ENCODE measurements at regions not wholly inside any gene's neighbourhood (a gene's known extent, or its start where the extent isn't known, plus 50 kb on each side); places are given as distances from the start of the nearest gene placed in this dataset.

- peaks cover 18 to 29% of the 10 kb centered on the region in 2 experiments for H3K9me3 Mint-ChIP-seq
Measured at GRCh38 chr15:81633889-81634288, 259.9 kb upstream of the TMC3 start.

More at GRCh38 chr15:81633889-81634288, 259.9 kb upstream of the TMC3 start:
- Histone ChIP-seq H3K27ac (ENCODE audit: insufficient read length, low read depth, low read length) (no peak overlapping the region), H3T11ph (ENCODE audit: low read length) (no peak overlapping the region), H3K9me3 (ENCODE audit: control insufficient read depth, low read depth, low read length) (no peaks in the 10 kb centered on the region), H2BK5ac (ENCODE audit: insufficient read length, low read length) (no peak overlapping the region), H3K23me2 (ENCODE audit: insufficient read length, low read depth, low read length, poor library complexity, severe bottlenecking) (no peaks in the 10 kb centered on the region), H3K14ac (ENCODE audit: insufficient read depth, low read length) (no peak overlapping the region), H2AFZ (ENCODE audit: low read length) (no peak overlapping the region), H3K9ac (ENCODE audit: extremely low read depth, insufficient read length, low read length) (no peak overlapping the region), H3K4me2 (ENCODE audit: insufficient read depth, insufficient read length, low read length) (no peak overlapping the region), H2BK12ac (ENCODE audit: insufficient read length, low read depth, low read length) (no peak overlapping the region), H2BK120ac (ENCODE audit: low read depth, low read length, poor library complexity, severe bottlenecking) (no peak overlapping the region), H3K56ac (ENCODE audit: insufficient read length, low read depth, low read length) (no peak overlapping the region), H2BK15ac (ENCODE audit: low read depth, low read length) (no peak overlapping the region), H3K23ac (ENCODE audit: insufficient read length, low read depth, low read length) (no peak overlapping the region), H3K4ac (ENCODE audit: low read depth, low read length) (no peak overlapping the region), H3K4me1 (ENCODE audit: insufficient read depth, low read length) (no peaks in the 10 kb centered on the region), H4K20me1 (ENCODE audit: control insufficient read depth, insufficient read depth, insufficient read length) (no peaks in the 10 kb centered on the region), H2BK20ac (ENCODE audit: low read depth, low read length, poor library complexity, severe bottlenecking) (no peak overlapping the region), H4K91ac (ENCODE audit: insufficient read length, low read depth, low read length) (no peak overlapping the region), H3K18ac (ENCODE audit: insufficient read length, low read depth, low read length) (no peak overlapping the region), H3K27me3 (ENCODE audit: insufficient read depth, low read length) (no peaks in the 10 kb centered on the region), H2AK5ac (ENCODE audit: insufficient read length, low read length) (no peak overlapping the region), H4K8ac (replicated peaks; ENCODE audit: insufficient read length, low read depth, low read length) (no peak overlapping the region), H4K5ac (ENCODE audit: insufficient read length, low read depth, low read length) (no peak overlapping the region), H3K79me2 (ENCODE audit: insufficient read depth, low read length) (no peaks in the 10 kb centered on the region), H3K79me1 (ENCODE audit: insufficient read depth, low read depth, low read length, poor library complexity, severe bottlenecking) (no peaks in the 10 kb centered on the region)
- DNase-seq = no peak
- Mint-ChIP-seq H3K4me3 (no peak overlapping the region), H3K27me3 (ENCODE audit: low read depth) (peaks cover 4% of the 10 kb centered on the region; the same call in 1 of the 2 replicates), H3K36me3 (ENCODE audit: insufficient read depth in 1 of 3, low read depth in 3 of 3) (peaks cover 2 to 28% (median 12%) of the 10 kb centered on the region in 3 experiments), H3K4me1 (no peaks in the 10 kb centered on the region), H3K27ac (no peak overlapping the region)
- no peak; the same call in 2 of the 3 replicates for TF ChIP-seq CTCF (conservative IDR thresholded peaks at IDR 0.05)
- WGBS (ENCODE audit: extremely low coverage, insufficient read length, low lambda C conversion rate) = no CpG with 5 or more reads among the region's 6 CpGs

Measured in H9 (cell line).